ENCODE measurements at regions not wholly inside any gene's neighbourhood (a gene's known extent, or its start where the extent isn't known, plus 50 kb on each side); places are given as distances from the start of the nearest gene placed in this dataset.

DNA sequence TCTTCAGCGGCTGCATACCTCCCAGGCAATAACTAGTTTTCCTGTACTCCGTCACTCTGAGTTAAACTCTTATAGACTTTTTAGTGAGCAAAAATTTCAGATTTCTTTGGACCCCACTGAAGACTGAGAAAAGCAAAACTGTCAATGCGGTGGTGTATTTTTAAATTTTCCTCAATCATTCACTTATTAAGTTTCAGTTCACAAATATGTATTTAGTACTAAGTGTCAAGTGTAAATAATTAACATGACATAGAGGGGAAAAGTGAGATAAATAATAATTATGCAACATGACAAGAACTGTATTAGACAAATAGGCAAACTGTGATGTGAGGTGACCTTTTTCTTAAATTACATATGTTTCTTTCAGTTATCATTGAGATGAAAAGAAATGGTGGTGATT, 124.4 kb downstream of the NAF1 start:
- TF ChIP-seq, protein P1, sequence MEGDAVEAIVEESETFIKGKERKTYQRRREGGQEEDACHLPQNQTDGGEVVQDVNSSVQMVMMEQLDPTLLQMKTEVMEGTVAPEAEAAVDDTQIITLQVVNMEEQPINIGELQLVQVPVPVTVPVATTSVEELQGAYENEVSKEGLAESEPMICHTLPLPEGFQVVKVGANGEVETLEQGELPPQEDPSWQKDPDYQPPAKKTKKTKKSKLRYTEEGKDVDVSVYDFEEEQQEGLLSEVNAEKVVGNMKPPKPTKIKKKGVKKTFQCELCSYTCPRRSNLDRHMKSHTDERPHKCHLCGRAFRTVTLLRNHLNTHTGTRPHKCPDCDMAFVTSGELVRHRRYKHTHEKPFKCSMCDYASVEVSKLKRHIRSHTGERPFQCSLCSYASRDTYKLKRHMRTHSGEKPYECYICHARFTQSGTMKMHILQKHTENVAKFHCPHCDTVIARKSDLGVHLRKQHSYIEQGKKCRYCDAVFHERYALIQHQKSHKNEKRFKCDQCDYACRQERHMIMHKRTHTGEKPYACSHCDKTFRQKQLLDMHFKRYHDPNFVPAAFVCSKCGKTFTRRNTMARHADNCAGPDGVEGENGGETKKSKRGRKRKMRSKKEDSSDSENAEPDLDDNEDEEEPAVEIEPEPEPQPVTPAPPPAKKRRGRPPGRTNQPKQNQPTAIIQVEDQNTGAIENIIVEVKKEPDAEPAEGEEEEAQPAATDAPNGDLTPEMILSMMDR (IDR thresholded peaks at IDR 0.05) = no peak
- no peak for TF ChIP-seq POLR2AphosphoS5 (IDR thresholded peaks at IDR 0.05; ENCODE audit: insufficient read depth in 1 of 2, low read depth in 1 of 2)
- no peak for TF ChIP-seq POLR2A (IDR thresholded peaks at IDR 0.05)

All from vagina (tissue), 2 donors.